Lower lobe of right lung (tissue), 2 donors: ENCODE measurements at regions not wholly inside any gene's neighbourhood (a gene's known extent, or its start where the extent isn't known, plus 50 kb on each side); places are given as distances from the start of the nearest gene placed in this dataset.
"Not testable (repeated sequence)": the region's sequence is repeated elsewhere in the genome, so short reads cannot be mapped to it uniquely, and the experiment has no call there.

Experiments used
- ATAC-seq, 2 donors: fragments of 200-7000 bp; cut with Tn5 transposase; one replicate each; pipeline ENCODE4 v1.9.1; 2020 to 2022; ENCODE audit warnings: mild to moderate bottlenecking in 2 of 2, moderate library complexity in 2 of 2
- DNase-seq: peaks from one replicate; pipeline ENCODE4 v3.0.0-alpha.2; 2020
- H3K27ac ChIP-seq: fragments of 200-600 bp; one replicate; pipeline ENCODE4 v1.8.0; 2022
- H3K27me3 ChIP-seq: fragments of 200-600 bp; one replicate; pipeline ENCODE4 v1.8.0; 2022; ENCODE audit warnings: low read depth
- H3K36me3 ChIP-seq: fragments of 200-600 bp; one replicate; pipeline ENCODE4 v1.8.0; 2022; ENCODE audit warnings: mild to moderate bottlenecking
- H3K4me1 ChIP-seq: fragments of 200-600 bp; one replicate; pipeline ENCODE4 v1.8.0; 2022
- H3K4me3 ChIP-seq: fragments of 200-600 bp; one replicate; pipeline ENCODE4 v1.8.0; 2022; ENCODE audit warnings: mild to moderate bottlenecking
- H3K9me3 ChIP-seq: fragments of 200-600 bp; one replicate; pipeline ENCODE4 v1.8.0; 2022
- intact Hi-C: fragments of 100-400 bp; cut with DNase I; formaldehyde crosslinking; loops from one replicate; pipeline ENCODE4 v1.11.0; 2022
- TF ChIP-seq, protein P1 (sequence below): fragments of 200-600 bp; IDR thresholded peaks from one replicate; pipeline ENCODE4 v1.8.0; 2022; ENCODE audit warnings: antibody characterized with exemption, mild to moderate bottlenecking
- donor health status: DM: no; HTN: yes; CAD: no; lungs with severe emphysema.

- no peak overlapping the region for H3K4me3 ChIP-seq
- ATAC-seq, result no peak
- no peak for DNase-seq
- H3K4me1 ChIP-seq, result no peaks in the 10 kb centered on the region
- intact Hi-C loops, result no loop called here
- H3K27me3 ChIP-seq, result no peaks in the 10 kb centered on the region
- H3K9me3 ChIP-seq, result no peaks in the 10 kb centered on the region
- H3K36me3 ChIP-seq, result no peaks in the 10 kb centered on the region
- TF ChIP-seq, protein P1, sequence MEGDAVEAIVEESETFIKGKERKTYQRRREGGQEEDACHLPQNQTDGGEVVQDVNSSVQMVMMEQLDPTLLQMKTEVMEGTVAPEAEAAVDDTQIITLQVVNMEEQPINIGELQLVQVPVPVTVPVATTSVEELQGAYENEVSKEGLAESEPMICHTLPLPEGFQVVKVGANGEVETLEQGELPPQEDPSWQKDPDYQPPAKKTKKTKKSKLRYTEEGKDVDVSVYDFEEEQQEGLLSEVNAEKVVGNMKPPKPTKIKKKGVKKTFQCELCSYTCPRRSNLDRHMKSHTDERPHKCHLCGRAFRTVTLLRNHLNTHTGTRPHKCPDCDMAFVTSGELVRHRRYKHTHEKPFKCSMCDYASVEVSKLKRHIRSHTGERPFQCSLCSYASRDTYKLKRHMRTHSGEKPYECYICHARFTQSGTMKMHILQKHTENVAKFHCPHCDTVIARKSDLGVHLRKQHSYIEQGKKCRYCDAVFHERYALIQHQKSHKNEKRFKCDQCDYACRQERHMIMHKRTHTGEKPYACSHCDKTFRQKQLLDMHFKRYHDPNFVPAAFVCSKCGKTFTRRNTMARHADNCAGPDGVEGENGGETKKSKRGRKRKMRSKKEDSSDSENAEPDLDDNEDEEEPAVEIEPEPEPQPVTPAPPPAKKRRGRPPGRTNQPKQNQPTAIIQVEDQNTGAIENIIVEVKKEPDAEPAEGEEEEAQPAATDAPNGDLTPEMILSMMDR, result no peak
- no peak overlapping the region for H3K27ac ChIP-seq
Observed at GRCh38 chrX:128676651-128677050, 624.4 kb upstream of the ACTRT1 start.

- intact Hi-C loops, H3K9me3 ChIP-seq, H3K4me1 ChIP-seq, H3K36me3 ChIP-seq, DNase-seq, H3K4me3 ChIP-seq, H3K27me3 ChIP-seq, ATAC-seq, H3K27ac ChIP-seq: not testable (repeated sequence)
Observed at GRCh38 chrX:128674326-128675086, 622.3 kb upstream of the ACTRT1 start.

- Histone ChIP-seq H3K36me3 (no peaks in the 10 kb centered on the region), H3K27me3 (no peaks in the 10 kb centered on the region), H3K4me1 (no peaks in the 10 kb centered on the region), H3K9me3 (no peaks in the 10 kb centered on the region), H3K4me3 (no peak overlapping the region), H3K27ac (no peak overlapping the region)
- TF ChIP-seq, protein P1, result no peak
- ATAC-seq (no peak), DNase-seq (no peak)
- intact Hi-C loops, result no loop called here
Observed at GRCh38 chrX:128664211-128664610, 612.0 kb upstream of the ACTRT1 start.

DNA sequence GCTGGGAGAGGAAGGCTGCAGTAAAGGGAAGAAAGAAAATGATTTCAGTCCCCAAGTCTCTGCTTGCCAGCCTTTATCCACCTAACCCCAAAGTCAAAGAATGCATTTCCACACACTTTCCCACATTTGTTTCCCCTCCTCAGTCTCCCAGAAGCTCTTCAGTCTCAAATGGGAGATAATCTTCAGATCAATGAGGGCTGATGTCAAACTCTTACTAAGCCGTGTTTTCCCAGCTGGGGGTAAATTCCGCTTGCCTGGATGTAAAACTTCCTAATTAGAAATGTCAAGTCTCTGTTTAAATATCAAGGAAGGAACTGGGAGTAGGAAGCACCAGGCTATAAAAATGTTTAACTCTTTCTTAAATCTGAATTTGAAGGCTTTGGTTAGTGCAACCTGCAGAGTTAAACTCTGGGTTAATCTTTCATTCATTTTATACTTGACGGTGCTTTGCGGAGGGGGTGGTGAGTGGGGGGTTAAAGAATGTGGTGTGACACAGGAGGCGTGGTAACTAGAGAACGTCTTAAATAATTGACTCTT is 601.4 kb upstream of the ACTRT1 start:
- no peak overlapping the region for H3K27ac ChIP-seq
- ATAC-seq, result no peak
- H3K36me3 ChIP-seq, result no peaks in the 10 kb centered on the region

GRCh38 chrX:128650326-128650725 is 598.1 kb upstream of the ACTRT1 start:
- ATAC-seq, result no peak
- TF ChIP-seq, protein P1, result no peak
- no peaks in the 10 kb centered on the region for H3K9me3 ChIP-seq
- H3K27me3 ChIP-seq, result no peaks in the 10 kb centered on the region
- no peak overlapping the region for H3K27ac ChIP-seq
- intact Hi-C loops, result no loop called here
- no peak overlapping the region for H3K4me3 ChIP-seq
- H3K36me3 ChIP-seq, result no peaks in the 10 kb centered on the region
- H3K4me1 ChIP-seq, result no peaks in the 10 kb centered on the region
- no peak for DNase-seq

More for the DNA sequence above, 601.4 kb upstream of the ACTRT1 start:
- DNase-seq, result no peak
- H3K4me1 ChIP-seq, result no peaks in the 10 kb centered on the region
- H3K9me3 ChIP-seq, result no peaks in the 10 kb centered on the region
- TF ChIP-seq, protein P1, result no peak
- no peaks in the 10 kb centered on the region for H3K27me3 ChIP-seq
- intact Hi-C loops, result no loop called here
- H3K4me3 ChIP-seq, result no peak overlapping the region

GRCh38 chrX:128634754-128635153 is 582.6 kb upstream of the ACTRT1 start:
- H3K27me3 ChIP-seq, result no peaks in the 10 kb centered on the region
- H3K9me3 ChIP-seq, result no peaks in the 10 kb centered on the region
- H3K36me3 ChIP-seq, result no peaks in the 10 kb centered on the region
- no peak overlapping the region for H3K27ac ChIP-seq
- intact Hi-C loops, result no loop called here
- no peaks in the 10 kb centered on the region for H3K4me1 ChIP-seq
- DNase-seq, result no peak
- H3K4me3 ChIP-seq, result no peak overlapping the region
- ATAC-seq, result no peak
- TF ChIP-seq, protein P1, result no peak
